ENCODE measurements at regions not wholly inside any gene's neighbourhood (a gene's known extent, or its start where the extent isn't known, plus 50 kb on each side); places are given as distances from the start of the nearest gene placed in this dataset.
"Not testable (repeated sequence)": the region's sequence is repeated elsewhere in the genome, so short reads cannot be mapped to it uniquely, and the experiment has no call there.

DNA sequence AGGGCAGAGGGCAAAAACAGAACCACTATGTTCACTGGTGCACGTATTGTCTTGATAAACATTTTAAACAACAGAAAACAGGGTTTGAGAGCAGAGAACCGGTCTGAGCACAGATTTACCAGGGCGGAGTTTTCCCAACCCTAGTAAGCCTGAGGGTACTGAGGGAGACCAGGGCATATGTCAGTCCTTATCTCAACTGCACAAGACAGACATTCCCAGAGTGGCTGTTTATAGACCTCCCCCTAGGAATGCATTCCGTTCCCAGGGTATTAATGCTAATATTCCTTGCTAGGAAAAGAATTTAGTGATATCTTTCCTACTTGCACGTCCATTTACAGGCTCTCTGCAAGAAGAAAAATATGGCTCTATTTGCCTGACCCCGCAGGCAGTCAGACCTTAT lies 99.7 kb upstream of the ANKRD50 start:
- FAIRE-seq: not testable (repeated sequence)

GRCh38 chr4:124810827-124811226 lies 98.3 kb upstream of the ANKRD50 start:
- FAIRE-seq: no peak
- no peak for DNase-seq (ENCODE audit: low spot score)

More for the DNA sequence above, 99.7 kb upstream of the ANKRD50 start:
- DNase-seq (ENCODE audit: low spot score): not testable (repeated sequence)

GRCh38 chr4:124807421-124807820 lies 94.9 kb upstream of the ANKRD50 start:
- DNase-seq (ENCODE audit: low spot score) (no peak), FAIRE-seq (no peak)

DNA sequence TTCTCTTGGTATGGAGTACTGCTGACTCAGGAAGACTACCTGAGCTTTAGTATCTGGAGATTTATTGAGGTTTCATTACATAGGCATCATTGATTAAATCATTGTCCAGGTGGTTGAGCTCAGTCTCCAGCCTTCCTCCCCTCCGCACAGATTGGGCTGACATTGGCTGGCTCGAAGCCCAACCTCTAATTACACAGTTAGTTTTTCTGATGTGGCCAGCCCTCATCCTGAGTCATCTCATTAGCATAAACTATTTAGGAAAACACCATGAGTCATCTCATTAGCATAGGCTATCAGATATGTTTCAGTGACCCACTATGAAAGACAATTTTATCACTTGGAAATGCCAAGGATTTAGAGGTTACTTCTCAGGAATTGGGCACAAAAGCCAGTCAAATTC lies 93.9 kb upstream of the ANKRD50 start:
- no peak for DNase-seq (ENCODE audit: low spot score)
- FAIRE-seq: no peak

GRCh38 chr4:124804584-124804983 lies 92.1 kb upstream of the ANKRD50 start:
- FAIRE-seq (no peak), DNase-seq (ENCODE audit: low spot score) (no peak)

GRCh38 chr4:124804041-124804440 lies 91.5 kb upstream of the ANKRD50 start:
- no peak for FAIRE-seq
- no peak for DNase-seq (ENCODE audit: low spot score)

DNA sequence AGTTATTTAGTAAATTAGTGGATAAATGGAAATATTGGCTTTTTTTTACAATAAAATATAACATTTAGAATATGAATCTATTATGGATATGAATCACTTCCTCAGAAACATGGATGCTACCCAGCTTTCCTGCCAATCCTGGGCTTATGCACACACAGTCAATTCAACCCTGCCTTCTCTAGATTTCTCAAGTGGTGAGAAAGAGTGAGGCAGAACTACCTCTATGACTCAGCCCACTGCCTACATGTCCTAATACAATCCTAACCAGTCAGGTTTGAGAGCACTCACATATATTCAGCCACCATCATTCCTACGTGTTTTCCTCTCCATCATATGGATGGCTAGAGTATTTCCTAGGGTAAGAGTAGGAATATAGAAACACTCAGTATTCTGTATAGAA lies 91.1 kb upstream of the ANKRD50 start:
- no peak for DNase-seq (ENCODE audit: low spot score)
- FAIRE-seq: no peak

GRCh38 chr4:124803026-124803425 lies 90.5 kb upstream of the ANKRD50 start:
- DNase-seq (ENCODE audit: low spot score) (no peak), FAIRE-seq (no peak)

DNA sequence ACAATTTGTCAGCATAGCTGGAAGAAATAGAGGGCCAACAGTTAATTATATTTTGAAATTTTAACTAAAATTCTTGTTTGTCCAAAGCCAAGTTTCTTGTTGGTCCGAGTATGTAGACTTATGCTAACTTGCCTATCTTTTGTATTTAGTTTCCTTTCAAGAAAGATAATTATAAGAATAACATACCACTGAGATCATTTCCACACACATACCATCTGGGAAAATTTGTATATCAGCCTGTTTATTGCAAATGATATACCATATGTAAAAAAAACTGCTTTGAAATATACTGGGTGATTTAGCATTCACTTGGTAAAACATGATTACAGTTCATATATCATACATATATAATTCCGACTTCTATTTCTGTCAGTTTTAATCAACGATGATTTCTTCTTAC lies 84.7 kb upstream of the ANKRD50 start:
- no peak for DNase-seq (ENCODE audit: low spot score)
- FAIRE-seq: no peak

DNA sequence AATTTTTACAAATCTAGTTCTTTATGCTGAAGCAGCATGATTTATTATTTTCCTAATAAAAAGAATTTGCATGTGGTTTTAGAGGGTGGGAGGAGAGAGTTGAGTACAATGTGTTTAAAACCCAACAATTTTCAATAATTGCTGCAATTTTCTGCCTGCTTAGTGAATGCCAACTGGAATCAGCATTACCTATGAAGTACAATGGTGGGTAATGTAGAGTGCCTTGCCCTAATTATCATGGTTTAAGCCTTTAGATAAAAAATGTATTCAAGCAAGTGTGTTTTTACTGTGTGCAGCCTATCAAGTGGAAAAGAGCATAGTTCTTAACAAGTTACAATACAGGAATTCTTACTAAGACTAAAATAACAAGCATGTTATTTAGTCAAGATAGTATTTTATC lies 77.9 kb upstream of the ANKRD50 start:
- DNase-seq (ENCODE audit: low spot score): no peak
- no peak for FAIRE-seq

GRCh38 chr4:124786634-124787033 lies 74.1 kb upstream of the ANKRD50 start:
- FAIRE-seq (no peak), DNase-seq (ENCODE audit: low spot score) (no peak)

- no peak for DNase-seq (ENCODE audit: low spot score)
- FAIRE-seq: no peak
These were observed 73.1 kb upstream of the ANKRD50 start for GRCh38 chr4:124785645-124786044.

GRCh38 chr4:124783847-124784246 lies 71.3 kb upstream of the ANKRD50 start:
- FAIRE-seq (no peak), DNase-seq (ENCODE audit: low spot score) (no peak)

GRCh38 chr4:124777007-124777406 lies 64.5 kb upstream of the ANKRD50 start:
- FAIRE-seq (no peak), DNase-seq (ENCODE audit: low spot score) (no peak)

GRCh38 chr4:124768596-124769365 lies 56.2 kb upstream of the ANKRD50 start:
- FAIRE-seq (no peak), DNase-seq (ENCODE audit: low spot score) (no peak)

- DNase-seq (ENCODE audit: low spot score): no peak
- no peak for FAIRE-seq
These were observed 50.4 kb upstream of the ANKRD50 start for GRCh38 chr4:124762956-124763355.
